Caco-2 (cell line): ENCODE measurements at regions not wholly inside any gene's neighbourhood (a gene's known extent, or its start where the extent isn't known, plus 50 kb on each side); places are given as distances from the start of the nearest gene placed in this dataset.

Experiments used
- BruUV-seq: library from RNA; stranded (reverse); fragments of 400-500 nt; replicated peaks from 2 replicates; lab custom pipeline; 2021; lab: Mats Ljungman, UMichigan
- CTCF ChIA-PET: fragments of 300-600 bp; sonication (Branson Sonifier 250); formaldehyde crosslinking; loops from one replicate; lab custom pipeline; 2022; ENCODE audit warnings: antibody characterized with exemption; lab: Charles Lee
- POLR2A ChIA-PET: fragments of 300-600 bp; sonication (Branson Sonifier 250); formaldehyde crosslinking; loops from one replicate; lab custom pipeline; 2022; ENCODE audit warnings: antibody characterized with exemption; lab: Charles Lee
- DNase-seq, 2 experiments: peaks; one replicate each; pipeline versions ENCODE4 v3.0.0 to v3.0.0-alpha.2; 2020 to 2022
- H3K27me3 ChIP-seq: replicated peaks from 2 replicates; pipeline ENCODE4 v1.6.0; 2011; ENCODE audit warnings: low read length; ENCODE audit not compliant: control insufficient read depth, insufficient read depth
- H3K36me3 ChIP-seq: 2 replicates; pipeline ENCODE4 v1.5.1; 2011; ENCODE audit warnings: low read length; ENCODE audit not compliant: control insufficient read depth, insufficient read depth
- H3K4me1 ChIP-seq: fragments of 250-450 bp; sonication (Bioruptor Pico); 2 replicates; pipeline ENCODE4 v1.5.1; 2020; ENCODE audit warnings: mild to moderate bottlenecking
- H3K4me3 ChIP-seq: 2 replicates; pipeline ENCODE4 v1.5.1; 2011; ENCODE audit warnings: low read depth, mild to moderate bottlenecking, control low read depth, low read length
- H3K9me3 ChIP-seq: fragments of 250-450 bp; sonication (Bioruptor Pico); 2 replicates; pipeline ENCODE4 v1.5.1; 2020; ENCODE audit warnings: mild to moderate bottlenecking, moderate library complexity
- H3K27ac Mint-ChIP-seq: one replicate; pipeline ENCODE4 v1.8.0; 2022; ENCODE audit warnings: mixed read lengths; ENCODE audit not compliant: unreplicated experiment
- H3K27me3 Mint-ChIP-seq: one replicate; pipeline ENCODE4 v1.8.0; 2022; ENCODE audit warnings: mixed read lengths; ENCODE audit not compliant: insufficient read depth, unreplicated experiment
- H3K36me3 Mint-ChIP-seq: one replicate; pipeline ENCODE4 v1.8.0; 2022; ENCODE audit warnings: mild to moderate bottlenecking, mixed read lengths; ENCODE audit not compliant: insufficient read depth, unreplicated experiment
- H3K4me1 Mint-ChIP-seq: one replicate; pipeline ENCODE4 v1.8.0; 2022; ENCODE audit warnings: low read depth, mixed read lengths; ENCODE audit not compliant: unreplicated experiment
- H3K4me3 Mint-ChIP-seq: one replicate; pipeline ENCODE4 v1.8.0; 2022; ENCODE audit warnings: mild to moderate bottlenecking, moderate library complexity, mixed read lengths; ENCODE audit not compliant: unreplicated experiment
- H3K9me3 Mint-ChIP-seq: one replicate; pipeline ENCODE4 v1.8.0; 2022; ENCODE audit warnings: mixed read lengths; ENCODE audit not compliant: unreplicated experiment
- CTCF ChIP-seq, 2 experiments: fragments of 200-600 bp in 1 of 2; IDR thresholded peaks; 1 replicate in 1 of 2; 2 replicates in 1 of 2; pipeline versions ENCODE4 v1.5.1 to v1.8.0; 2011 to 2022; ENCODE audit warnings: antibody characterized with exemption in 1 of 2, control low read depth in 1 of 2, inconsistent platforms in 1 of 2, low read depth in 1 of 2, low read length in 1 of 2, mild to moderate bottlenecking in 1 of 2, moderate library complexity in 1 of 2; ENCODE audit not compliant: insufficient read depth in 1 of 2, severe bottlenecking in 1 of 2, unreplicated experiment in 1 of 2
- intact Hi-C: fragments of 100-400 bp; cut with micrococcal nuclease; formaldehyde crosslinking; loops from one replicate; pipeline ENCODE4 v1.10.0; 2022; ENCODE audit not compliant: unreplicated experiment

- Mint-ChIP-seq H3K4me3 (no peak overlapping the region), H3K36me3 (no peaks in the 10 kb centered on the region), H3K4me1 (peaks cover 6% of the 10 kb centered on the region), H3K9me3 (no peaks in the 10 kb centered on the region), H3K27ac (no peak overlapping the region), H3K27me3 (no peaks in the 10 kb centered on the region)
- BruUV-seq, result no TSS peak
- H3K36me3 ChIP-seq, result no peaks in the 10 kb centered on the region
- H3K27me3 ChIP-seq, result no peaks in the 10 kb centered on the region
- intact Hi-C loops, result no loop called here
- no peaks in the 10 kb centered on the region for H3K9me3 ChIP-seq
- H3K4me3 ChIP-seq, result no peak overlapping the region
- H3K4me1 ChIP-seq, result 0 out of 2 replicates have a peak, but pooled peaks cover 6% of the 10 kb centered on the region
- CTCF ChIA-PET, result no interaction called here
- TF ChIP-seq CTCF (IDR thresholded peaks at IDR 0.05; ENCODE audit: insufficient read depth in 1 of 2, low read depth in 1 of 2, low read length in 1 of 2, severe bottlenecking in 1 of 2, unreplicated experiment in 1 of 2), result no peak
- no peak for DNase-seq
- POLR2A ChIA-PET, result interaction anchor here (0.9 kb wide), 1 partner anchor 117 kb away, joined by 4 read pairs; no protein-coding TSS in a partner anchor
Measured at GRCh38 chr4:114037988-114038387, 58.5 kb upstream of the ARSJ start.

- no peak overlapping the region for H3K27ac Mint-ChIP-seq
- 0 out of 2 replicates have a peak, but pooled peaks cover 6% of the 10 kb centered on the region for H3K4me1 ChIP-seq
- no peaks in the 10 kb centered on the region for H3K27me3 Mint-ChIP-seq
- no peak overlapping the region for H3K4me3 ChIP-seq
- POLR2A ChIA-PET, result interaction anchor here (0.9 kb wide), 1 partner anchor 118 kb away, joined by 4 read pairs; no protein-coding TSS in a partner anchor
- no peaks in the 10 kb centered on the region for H3K9me3 ChIP-seq
- no peaks in the 10 kb centered on the region for H3K36me3 ChIP-seq
- H3K4me3 Mint-ChIP-seq, result no peak overlapping the region
- CTCF ChIA-PET, result no interaction called here
- BruUV-seq, result no TSS peak
- no peaks in the 10 kb centered on the region for H3K9me3 Mint-ChIP-seq
- H3K36me3 Mint-ChIP-seq, result no peaks in the 10 kb centered on the region
- DNase-seq, result no peak
- peaks cover 6% of the 10 kb centered on the region for H3K4me1 Mint-ChIP-seq
- intact Hi-C loops, result no loop called here
- TF ChIP-seq CTCF (IDR thresholded peaks at IDR 0.05; ENCODE audit: insufficient read depth in 1 of 2, low read depth in 1 of 2, low read length in 1 of 2, severe bottlenecking in 1 of 2, unreplicated experiment in 1 of 2), result no peak
- H3K27me3 ChIP-seq, result no peaks in the 10 kb centered on the region
Measured at GRCh38 chr4:114038762-114039387, 59.4 kb upstream of the ARSJ start.

- no peaks in the 10 kb centered on the region for H3K27me3 ChIP-seq
- 0 out of 2 replicates have a peak, but pooled peaks cover 6% of the 10 kb centered on the region for H3K4me1 ChIP-seq
- no peak for TF ChIP-seq CTCF (IDR thresholded peaks at IDR 0.05; ENCODE audit: insufficient read depth in 1 of 2, low read depth in 1 of 2, low read length in 1 of 2, severe bottlenecking in 1 of 2, unreplicated experiment in 1 of 2)
- no peaks in the 10 kb centered on the region for H3K27me3 Mint-ChIP-seq
- H3K4me1 Mint-ChIP-seq, result peaks cover 6% of the 10 kb centered on the region
- no peaks in the 10 kb centered on the region for H3K9me3 Mint-ChIP-seq
- DNase-seq, result no peak
- intact Hi-C loops, result no loop called here
- BruUV-seq, result no TSS peak
- H3K9me3 ChIP-seq, result no peaks in the 10 kb centered on the region
- ChIA-PET POLR2A (no interaction called here), CTCF (no interaction called here)
- H3K36me3 ChIP-seq, result no peaks in the 10 kb centered on the region
- H3K4me3 ChIP-seq, result no peak overlapping the region
- H3K27ac Mint-ChIP-seq, result no peak overlapping the region
- H3K4me3 Mint-ChIP-seq, result no peak overlapping the region
- no peaks in the 10 kb centered on the region for H3K36me3 Mint-ChIP-seq
Measured at GRCh38 chr4:114040319-114041116, 61.1 kb upstream of the ARSJ start.
